SKM-1 treated with dmso at 0.1 percent for 144 hours (cell line): ENCODE measurements at regions not wholly inside any gene's neighbourhood (a gene's known extent, or its start where the extent isn't known, plus 50 kb on each side); places are given as distances from the start of the nearest gene placed in this dataset.
"Not testable (repeated sequence)": the region's sequence is repeated elsewhere in the genome, so short reads cannot be mapped to it uniquely, and the experiment has no call there.

Experiments
- DNase-seq: peaks from one replicate; lab custom pipeline; 2025; ENCODE audit not compliant: unreplicated experiment; lab: John Stamatoyannopoulos, UW

DNA sequence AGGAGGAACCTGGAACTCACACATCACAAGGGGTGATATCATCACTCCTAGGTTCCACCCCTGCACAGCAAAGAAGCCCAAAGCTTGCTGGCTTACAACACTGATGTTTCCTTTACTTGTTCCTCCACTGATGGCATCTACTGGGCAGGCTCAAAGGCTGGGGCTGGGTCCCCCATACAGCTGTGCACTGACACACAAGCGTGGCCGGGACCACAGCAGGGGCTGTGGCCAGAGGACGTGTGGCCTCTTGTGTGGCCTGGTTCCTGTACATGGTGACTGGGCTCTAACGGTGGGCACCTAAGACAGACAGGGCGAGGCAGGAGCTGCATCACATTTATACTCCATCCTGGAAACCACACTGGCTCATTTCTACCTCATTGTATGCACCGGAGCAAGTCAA lies 264.4 kb upstream of the FOXF1 start:
- no peak for DNase-seq

DNA sequence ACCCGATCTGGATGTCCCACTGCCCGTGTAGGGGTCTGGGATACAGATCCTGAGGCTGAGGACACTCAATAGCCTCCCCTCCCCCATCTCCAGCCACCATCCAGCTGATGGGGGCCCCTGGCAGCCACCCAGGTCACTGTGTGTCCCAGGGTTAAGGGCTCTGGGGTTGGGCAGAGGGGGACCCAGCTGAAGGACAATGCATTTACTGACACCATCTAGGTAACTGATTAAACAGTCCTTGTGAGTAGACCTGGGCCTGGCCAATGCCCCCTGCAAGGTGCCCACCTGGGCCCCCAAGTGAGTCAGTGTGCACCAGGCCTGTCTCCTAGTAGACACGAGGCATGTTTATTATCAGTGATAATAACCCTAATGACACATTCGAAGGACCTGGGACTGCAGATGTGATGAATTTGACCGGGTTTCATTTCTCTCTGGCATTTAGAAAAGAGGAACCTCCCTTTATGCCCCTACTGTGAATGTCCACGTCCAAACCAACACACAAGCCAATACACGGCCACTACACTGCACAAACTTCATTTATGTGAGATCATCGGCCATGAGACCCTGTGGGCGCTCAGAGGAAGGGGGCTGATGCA lies 261.9 kb upstream of the FOXF1 start:
- DNase-seq = no peak

DNA sequence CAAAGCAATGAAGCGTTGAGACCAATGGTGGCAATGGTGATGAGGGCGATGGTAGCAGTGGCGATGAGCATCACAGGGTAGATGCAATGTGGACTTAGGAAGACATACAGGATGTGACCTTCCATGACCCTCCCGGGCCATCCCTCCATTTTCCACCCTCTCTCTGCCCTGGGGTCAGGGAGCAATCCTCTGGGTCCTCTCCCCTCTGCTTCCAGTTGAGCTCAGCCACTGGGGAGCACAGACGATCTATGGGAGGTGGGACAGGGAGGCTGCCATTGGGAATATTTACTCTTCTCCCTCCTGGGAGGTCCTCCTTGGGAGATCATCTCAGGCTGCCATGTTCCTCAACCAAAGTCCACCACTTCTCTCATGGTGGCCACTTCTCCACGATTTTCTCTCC lies 260.7 kb upstream of the FOXF1 start:
- no peak for DNase-seq

DNA sequence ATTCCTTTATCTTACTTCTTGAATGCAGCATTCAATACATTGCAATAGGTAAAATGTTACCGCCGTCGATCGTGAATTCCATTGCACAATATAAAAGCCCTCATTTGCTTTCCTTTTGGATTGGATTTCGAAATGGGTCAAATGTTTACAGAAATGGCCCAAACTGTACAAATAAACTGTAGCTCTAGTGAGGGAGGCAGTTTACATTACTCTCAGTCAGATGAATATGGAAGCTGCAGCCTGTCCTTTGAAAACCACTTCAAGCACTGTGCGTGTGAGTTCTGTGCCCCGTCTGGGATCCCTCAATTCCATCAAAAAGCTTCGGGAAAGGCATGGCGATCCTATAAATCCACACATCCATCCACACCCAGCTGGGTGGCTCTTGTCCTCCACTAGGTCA lies 258.6 kb upstream of the FOXF1 start:
- no peak for DNase-seq

DNA sequence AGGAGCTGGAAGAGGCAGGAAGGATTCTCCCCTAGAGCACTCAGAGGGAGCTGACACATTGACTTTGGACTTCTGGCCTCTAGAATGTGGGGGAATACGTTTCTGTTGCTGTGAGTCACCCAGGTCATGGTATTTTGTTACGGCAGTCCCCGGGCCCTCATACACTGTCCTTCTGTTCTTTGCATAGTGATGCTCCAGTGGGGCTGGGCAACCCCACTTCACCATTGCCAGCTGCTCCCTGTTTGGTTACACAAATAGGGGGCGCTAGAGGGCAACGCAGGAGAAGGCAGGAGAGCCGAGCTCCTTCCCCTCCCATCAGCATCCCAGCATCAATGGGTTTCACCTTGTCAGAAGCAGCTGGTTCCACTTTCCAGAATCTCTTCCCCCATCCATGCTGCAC lies 257.7 kb upstream of the FOXF1 start:
- DNase-seq = no peak

DNA sequence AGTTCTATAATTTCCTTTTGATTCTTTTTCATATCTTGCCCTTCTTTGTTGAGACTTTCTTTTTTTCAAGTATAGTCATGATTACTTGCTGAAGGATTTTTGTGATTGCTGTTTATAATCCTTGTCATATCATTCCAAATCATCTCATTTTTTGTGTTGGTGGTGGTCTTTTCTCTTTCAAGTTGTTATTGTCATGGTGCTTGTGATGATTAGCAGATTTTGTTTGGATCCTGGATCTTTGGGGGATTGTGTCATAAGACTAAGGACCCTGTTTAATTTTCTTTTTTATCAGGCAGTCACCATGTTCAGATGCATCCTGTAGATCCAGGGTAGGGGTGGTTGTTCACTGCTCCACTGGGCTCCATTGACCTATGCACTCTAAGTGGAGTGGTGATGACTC lies 254.4 kb upstream of the FOXF1 start:
- no peak for DNase-seq

DNA sequence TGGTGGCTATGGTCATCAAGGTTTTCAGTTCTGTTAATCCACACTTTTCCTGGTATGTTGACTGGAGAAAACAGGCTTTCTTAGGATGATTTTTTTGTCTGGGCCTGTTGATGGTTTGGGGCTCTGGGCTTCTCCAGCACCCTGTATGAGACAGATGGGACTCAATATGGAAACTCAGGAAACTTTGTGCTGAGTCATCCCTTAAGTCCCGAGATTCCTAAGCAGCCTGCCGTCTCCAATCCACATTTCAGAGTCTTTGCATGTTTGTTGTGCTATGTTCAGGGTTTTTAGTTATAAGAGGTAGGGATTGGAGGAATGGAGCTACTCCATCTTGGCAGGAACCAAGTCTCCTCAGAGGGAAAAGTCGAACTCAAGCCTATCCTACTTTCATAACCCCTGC lies 253.3 kb upstream of the FOXF1 start:
- DNase-seq = no peak

DNA sequence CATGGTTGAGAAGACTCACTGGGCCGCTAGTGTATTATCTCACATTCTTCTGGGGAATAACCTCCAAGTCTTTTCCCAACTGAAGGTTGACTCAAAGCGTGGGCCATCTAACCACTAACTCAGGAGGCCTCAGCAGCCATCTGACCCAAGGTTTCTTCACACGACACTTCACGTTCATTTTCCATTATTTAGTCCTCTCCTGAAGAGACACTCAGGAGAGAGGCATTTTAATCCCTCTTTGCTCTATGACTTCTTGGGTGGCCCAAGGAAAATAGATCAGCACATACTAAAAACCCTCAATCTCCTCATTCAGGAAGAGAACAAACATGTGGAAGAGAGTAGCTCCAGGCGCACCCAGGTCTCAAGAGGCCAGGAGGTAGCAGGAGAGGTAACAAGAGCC lies 252.8 kb upstream of the FOXF1 start:
- no peak for DNase-seq

DNA sequence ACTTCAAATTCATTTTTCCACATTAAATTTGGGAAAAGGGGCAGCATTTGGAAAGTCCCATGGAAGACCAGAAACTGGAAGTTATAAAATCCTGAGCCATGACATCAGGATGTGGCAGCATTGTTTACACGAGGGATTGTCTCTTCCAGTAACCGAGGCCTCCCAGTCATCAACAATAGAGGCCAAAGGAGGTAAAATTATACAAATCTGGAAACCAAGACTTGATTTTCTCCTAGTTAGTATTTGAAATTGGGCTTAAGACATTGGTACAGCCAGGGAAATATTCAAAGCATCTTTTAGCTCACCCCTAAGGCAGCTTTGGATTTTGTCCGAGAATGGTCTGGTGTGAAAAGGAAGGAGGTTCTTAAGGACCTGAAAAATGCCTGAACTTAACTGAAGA lies 251.6 kb upstream of the FOXF1 start:
- DNase-seq = no peak

DNA sequence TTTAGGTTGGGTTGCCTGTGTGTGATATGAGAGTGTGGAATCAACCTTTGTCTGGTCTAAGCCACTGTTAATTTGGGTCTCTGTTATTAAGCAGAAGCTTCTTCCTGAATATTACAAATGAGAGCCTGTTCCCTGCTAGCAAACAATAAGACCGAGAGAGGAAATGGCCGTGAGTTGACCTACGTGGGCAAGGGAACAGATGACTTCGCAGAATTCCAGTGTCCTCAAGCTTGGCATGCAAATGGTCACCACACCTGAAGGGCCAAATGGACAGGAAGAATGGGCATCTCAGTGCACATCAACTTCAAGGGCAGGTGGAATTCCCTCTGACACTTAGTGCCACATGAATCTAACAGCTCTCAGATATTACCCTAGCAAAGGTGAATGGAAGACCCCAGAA lies 250.8 kb upstream of the FOXF1 start:
- DNase-seq = no peak

DNA sequence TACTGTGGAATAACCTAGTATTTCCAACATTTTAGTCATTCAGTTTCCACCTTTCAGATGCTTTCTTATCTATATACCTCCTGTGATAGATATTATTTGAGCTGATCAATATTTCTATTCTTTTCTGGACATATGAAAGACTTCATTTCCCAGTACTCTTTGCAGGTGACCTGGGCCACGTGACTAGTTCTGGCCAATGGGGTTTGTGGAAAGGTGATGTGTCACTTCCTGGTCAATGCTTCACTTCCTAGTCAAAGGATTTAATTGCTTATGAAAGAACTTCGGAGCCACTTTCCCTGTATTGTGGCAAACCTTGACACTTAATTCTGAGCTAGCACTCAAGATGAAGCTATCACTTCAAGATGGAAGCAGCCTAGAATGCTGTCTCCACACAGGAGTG lies 248.9 kb upstream of the FOXF1 start:
- no peak for DNase-seq

DNA sequence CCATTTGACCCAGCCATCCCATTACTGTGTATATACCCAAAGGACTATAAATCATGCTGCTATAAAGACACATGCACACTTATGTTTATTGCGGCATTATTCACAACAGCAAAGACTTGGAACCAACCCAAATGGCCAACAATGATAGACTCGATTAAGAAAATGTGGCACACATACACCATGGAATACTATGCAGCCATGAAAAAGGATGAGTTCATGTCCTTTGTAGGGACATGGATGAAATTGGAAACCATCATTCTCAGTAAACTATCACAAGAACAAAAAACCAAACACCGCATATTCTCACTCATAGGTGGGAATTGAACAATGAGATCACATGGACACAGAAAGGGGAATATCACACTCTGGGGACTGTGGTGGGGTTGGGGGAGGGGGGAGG lies 242.7 kb upstream of the FOXF1 start:
- DNase-seq = not testable (repeated sequence)

DNA sequence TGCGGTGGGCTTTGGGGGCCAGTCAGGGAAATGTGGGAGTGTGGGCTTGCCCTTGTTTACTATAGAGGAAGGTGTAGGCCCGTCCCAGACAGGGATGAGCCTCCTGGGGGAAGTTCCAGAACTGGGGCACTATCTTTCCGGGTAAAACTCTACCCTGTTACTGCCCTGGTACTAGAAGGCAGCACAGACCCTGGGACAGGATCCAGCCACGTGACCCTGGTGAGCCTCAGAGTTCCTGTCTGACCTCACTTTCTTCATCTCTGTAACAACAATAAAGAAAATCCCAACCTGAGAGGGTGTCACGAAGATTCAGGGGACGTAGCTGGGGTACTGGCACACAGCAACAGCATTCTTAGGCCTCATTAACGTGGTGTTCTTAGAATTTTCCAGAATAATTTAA lies 239.6 kb upstream of the FOXF1 start:
- no peak for DNase-seq

DNA sequence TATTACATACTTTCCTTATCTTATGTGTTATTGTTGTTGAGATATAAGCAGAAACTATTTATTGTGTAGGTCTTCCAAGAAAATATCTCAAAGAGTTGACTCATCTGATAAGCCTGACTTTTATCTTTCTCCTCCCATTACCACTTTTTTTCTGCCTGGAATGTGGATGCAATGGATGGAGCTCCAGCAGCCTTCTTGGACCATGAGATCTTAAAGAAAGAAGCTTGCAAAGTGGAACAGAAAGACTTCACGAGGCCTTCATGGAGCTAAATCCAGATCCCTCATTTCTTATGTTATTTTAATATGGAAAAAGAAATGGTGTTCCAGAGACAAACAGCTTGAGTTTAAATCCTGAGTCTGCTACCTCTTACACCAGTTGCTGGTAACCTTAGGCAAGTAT lies 237.6 kb upstream of the FOXF1 start:
- DNase-seq = no peak

DNA sequence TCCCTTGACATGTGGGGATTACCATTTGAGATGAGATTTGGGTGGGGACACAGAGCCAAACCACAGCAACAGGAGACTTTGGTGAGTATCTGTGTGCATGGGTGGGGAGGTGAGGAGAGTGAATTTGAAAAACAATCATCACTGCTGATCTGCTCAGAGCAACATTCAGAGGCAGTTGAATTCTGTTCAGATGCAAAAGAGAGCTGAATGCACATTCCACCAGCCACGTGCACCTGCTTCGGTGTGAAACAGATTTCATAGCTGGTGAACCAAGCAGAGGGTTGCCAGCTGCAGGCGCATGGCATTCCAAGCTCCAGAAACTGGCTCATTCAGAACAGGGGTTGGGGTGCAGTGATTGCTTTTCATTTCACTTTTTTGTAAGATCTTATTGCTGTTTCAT lies 233.1 kb upstream of the FOXF1 start:
- DNase-seq = no peak

DNA sequence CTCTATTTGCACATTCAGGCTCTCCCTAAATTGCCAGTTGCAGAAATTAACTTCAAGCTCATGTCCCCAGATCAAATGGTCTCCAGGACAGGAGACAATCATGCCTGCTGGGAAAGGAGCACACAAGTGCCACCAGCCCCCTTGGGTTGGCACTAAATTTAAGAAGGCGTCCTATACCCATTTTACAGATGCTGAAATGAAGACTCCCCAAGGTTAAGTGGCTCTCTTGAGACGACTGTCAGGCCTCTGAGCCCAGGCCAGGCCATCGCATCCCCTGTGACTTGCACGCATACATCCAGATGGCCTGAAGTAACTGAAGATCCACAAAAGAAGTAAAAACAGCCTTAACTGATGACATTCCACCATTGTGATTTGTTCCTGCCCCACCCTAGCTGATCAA lies 232.5 kb upstream of the FOXF1 start:
- not testable (repeated sequence) for DNase-seq

DNA sequence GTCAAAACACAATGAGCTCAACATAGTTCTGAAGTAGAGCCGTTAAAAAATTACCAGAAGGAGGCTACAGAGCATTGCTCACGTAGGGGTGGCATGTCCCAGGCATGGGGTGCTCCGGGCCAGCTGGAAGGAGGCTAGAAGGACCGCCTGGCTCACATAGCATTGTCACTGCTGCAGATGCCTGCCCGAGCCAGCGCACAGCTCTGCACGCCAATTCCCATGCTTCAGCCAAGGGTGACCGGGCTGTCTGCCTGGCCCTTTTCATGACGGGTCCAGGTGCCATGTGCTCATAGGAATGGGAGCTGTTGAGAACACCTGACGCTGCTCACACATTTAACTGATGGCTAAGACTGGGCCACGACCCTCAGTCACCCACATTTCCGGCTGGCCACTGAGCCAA lies 228.9 kb upstream of the FOXF1 start:
- no peak for DNase-seq

DNA sequence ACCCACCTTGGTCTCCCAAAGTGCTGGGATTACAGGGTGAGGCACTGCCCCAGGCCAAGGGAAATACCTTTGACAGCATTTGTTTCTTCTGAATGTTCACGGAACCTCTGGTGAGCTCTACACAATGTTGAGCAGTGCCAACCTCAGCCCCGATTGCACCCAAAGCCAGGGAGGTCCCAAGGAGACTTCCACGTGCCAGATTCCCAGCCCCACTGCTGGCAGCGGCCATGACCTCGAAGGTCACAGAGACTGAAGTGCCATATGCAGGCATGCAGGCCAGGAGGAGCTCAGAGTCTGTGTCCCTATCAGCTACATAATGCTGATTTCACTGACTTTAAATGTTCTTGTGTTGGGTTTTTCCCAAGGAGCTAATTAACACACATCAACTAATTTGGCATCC lies 226.4 kb upstream of the FOXF1 start:
- DNase-seq = no peak

DNA sequence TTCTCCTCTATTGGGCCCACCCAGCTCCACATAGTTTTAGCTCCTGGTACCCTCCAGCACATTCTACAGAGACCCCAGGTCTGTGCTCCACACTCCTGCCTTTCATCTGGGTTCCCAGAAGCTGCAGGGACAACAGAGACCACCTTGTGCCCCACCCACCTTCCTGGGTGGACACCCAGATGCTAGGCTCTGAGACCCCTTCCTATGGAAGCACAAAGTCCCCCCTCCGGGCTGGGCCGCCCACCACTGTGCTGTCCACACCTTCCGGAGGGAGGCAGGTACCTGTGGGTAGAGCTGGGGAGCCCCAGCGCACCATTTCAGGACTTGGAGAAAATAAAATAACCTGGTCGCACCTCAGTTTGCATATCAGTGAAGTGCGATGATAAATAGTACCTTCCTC lies 224.9 kb upstream of the FOXF1 start:
- no peak for DNase-seq

DNA sequence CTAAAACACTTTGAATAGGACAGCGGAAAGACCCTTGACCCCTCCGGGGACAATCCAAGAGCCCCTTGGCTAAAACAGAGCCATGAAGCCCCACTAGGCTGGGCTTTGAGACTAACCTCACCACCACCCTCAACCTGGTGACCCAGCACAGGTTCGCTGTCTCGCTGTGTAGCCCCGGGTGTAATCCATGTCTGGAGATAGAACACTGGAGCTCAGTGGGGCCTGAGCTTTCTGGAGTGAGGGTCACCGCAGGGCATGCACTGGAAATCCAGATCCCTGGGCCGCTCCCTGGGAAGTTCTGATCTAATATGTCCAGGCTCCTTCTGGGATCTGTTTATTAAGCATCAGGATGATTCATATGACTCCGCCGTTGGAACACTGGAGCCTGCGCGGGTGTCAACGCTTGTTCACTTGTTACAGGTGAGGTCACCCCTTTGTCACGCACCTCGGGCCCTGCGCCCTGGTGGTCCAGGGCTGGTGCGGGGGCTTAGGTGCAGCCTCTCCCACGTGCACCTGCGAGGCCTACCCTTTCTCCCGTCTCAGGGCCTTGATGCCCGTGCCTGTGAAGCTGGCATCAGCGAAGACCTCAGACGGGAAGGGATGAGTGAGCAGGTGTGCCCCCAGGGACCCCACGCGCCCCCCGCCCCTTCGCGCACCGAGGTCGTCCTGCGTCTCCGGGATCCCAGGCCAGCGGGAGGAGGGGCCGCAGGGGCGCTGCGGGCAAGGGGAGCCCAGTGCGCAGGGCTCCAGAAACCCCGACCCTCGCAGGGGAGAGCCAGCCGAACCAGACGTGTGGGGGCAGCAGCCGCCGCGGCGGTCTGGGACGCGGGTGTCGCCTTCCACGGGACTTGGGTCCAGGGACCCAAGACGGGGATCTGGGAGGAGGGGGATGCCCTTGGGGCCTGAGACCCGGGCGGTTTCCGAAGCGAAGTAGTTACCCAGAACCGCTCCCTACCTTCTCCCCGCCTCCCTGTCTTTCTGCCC lies 224.1 kb upstream of the FOXF1 start:
- no peak for DNase-seq

DNA sequence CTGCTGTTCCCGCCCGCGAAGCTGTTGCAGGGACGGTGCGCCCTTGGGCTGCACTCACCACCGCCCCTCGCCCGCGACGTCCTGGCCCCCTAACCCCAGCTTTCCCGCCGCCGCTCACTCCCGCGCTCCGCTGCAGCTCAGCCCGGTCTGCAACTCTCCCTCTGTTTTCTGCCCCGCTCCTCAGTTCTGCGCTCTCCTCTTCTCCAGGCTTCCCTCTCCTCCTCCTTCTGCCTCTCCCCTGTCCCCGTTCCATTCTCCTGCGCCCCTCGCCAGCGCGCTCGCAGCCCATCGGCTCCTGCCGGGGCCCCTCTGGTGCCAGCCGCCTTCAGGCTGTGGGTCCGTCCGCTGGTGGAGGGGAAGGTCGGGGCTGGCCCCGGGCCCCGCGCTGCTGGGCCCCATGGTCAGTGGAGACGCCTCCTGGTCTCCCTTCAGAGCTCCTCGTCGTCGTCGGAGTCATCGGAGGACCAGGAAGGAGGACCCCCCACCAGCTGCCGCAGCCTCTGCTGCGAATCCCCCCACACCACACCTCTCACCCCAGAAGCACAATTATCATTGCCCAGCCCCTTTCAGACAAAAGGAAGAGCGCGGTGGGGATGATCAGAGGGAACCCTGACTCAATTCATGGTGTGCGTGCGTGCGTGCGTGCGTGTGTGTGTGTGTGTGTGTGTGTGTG lies 223.2 kb upstream of the FOXF1 start:
- no peak for DNase-seq

DNA sequence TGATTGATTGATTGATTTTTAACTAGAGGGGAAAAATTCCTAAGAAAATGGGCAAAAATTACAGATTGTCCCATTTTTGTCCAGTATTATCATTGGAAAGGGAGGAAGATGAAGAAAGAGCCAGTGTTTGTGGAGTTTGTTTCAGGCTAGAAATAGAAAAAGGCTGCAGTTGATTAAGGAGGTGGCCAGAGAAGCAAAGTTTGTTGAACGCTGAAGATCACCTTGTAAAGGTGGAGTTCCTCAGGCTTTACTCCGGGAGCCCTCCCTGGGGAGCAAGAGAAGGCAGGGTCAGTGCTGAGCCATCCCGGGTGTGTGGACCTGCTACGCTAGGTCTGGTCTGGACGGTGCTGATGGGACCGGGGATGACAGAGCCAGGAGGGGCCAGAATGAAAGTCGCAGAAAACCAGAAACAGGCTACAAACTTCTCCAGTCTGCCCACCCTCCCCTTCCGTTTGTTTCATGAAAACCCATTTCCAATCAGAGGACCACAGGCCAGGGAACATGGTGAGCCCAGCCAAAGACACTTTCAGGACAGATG lies 222.6 kb upstream of the FOXF1 start:
- DNase-seq = no peak
